HG02678 (cell line): ENCODE measurements at regions not wholly inside any gene's neighbourhood (a gene's known extent, or its start where the extent isn't known, plus 50 kb on each side); places are given as distances from the start of the nearest gene placed in this dataset.
"Not testable (repeated sequence)": the region's sequence is repeated elsewhere in the genome, so short reads cannot be mapped to it uniquely, and the experiment has no call there.

Experiments
- ATAC-seq: cut with Tn5 transposase; IDR thresholded peaks from one replicate; pipeline ENCODE4 v1.9.1; 2021; ENCODE audit warnings: mild to moderate bottlenecking, moderate library complexity; ENCODE audit not compliant: unreplicated experiment

DNA sequence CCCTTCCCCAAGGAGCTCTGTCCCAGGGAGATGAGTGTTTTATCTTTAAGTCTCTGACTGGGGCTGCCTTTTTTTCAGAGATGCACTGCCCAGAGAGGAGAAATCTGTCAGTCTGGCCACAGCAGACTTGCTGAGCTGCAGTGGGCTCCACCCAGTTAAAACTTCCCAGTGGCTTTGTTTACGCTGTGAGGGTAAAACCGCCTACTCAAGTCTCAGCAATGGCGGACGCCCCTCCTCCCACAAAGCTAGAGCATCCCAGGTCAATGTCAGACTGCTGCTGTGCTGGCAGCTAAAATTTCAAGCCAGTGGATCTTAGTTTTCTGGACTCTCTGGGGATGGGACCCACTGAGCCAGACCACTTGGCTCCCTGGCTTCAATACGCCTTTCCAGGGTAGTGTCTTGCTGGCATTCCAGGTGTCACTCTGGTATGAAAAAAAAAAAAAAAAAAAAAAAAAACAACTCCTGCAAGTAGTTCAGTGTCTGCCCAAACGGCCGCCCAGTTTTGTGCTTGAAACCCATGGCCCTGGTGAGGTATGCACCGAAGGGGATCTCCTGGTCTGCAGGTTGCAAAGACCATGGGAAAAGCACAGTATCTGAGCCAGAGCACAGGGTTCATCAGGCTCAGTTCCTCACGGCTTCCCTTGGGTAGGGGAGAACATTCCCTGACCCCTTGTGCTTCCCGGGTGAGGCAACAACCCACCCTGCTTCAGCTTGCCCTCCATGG, 1616.1 kb upstream of the ADGRL3 start:
- no peak for ATAC-seq

- ATAC-seq = no peak
Observed at GRCh38 chr4:59597536-59598329, 1602.4 kb upstream of the ADGRL3 start.

DNA sequence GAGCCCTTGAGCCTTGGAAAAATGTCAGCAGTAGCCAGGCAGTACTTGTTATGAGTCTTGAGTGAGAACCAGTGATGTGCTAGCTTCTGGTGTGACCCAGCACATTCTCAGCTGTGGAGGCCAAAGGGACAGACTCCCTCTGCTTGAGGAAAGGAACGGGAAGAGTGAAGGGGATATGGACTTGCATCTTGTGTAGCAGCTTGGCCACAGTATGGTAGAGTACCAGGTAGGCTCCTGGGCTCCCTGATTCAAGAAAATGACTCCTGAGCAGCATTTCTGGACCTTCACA, 1601.9 kb upstream of the ADGRL3 start:
- ATAC-seq = no peak

- ATAC-seq = no peak
Observed at GRCh38 chr4:59608466-59608865, 1591.7 kb upstream of the ADGRL3 start.

DNA sequence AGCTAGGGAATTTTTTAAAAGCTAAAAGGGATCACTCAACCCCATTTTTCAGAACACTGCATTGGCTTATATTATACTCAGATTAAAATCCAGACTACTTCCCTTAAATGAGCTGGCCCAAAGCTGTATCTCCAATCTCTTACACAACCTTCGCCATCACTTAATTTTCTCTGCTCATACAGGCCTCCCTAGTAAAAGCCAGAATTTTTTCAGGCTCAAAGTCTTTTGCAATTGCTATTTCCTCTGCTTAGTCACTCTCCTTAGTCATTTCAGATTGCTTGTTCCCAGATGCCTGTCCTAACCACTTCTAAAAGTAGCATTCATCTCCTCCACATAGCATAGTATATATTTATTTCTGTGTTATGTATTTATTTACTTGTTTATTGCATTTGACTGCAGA, 1587.9 kb upstream of the ADGRL3 start:
- no peak for ATAC-seq

GRCh38 chr4:59615316-59615715, 1584.8 kb upstream of the ADGRL3 start:
- ATAC-seq = no peak

- no peak for ATAC-seq
Observed at GRCh38 chr4:59629348-59629747, 1570.8 kb upstream of the ADGRL3 start.

- no peak for ATAC-seq
Observed at GRCh38 chr4:59630235-59630634, 1569.9 kb upstream of the ADGRL3 start.

GRCh38 chr4:59630922-59631321, 1569.2 kb upstream of the ADGRL3 start:
- no peak for ATAC-seq

GRCh38 chr4:59637596-59637995, 1562.5 kb upstream of the ADGRL3 start:
- no peak for ATAC-seq

GRCh38 chr4:59643682-59644081, 1556.4 kb upstream of the ADGRL3 start:
- no peak for ATAC-seq

- ATAC-seq = no peak
Observed at GRCh38 chr4:59644765-59645164, 1555.4 kb upstream of the ADGRL3 start.

DNA sequence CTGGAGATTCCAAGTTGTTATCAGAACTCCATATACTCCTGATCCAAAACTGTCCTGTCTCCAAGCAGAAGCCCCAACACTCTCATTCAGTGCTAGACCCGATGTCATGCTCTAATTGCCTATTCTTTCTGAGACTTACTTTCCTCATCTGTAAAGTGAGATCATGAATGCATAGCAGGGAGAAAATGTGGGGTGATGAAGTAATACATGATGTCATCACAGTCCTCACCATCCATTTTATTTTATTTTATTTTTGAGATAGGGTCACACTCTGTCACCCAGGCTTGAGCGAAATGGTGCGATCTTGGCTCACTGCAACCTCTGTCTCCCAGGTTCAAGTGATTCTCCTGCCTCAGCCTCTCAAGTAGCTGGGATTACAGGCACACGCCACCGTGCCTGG, 1554.0 kb upstream of the ADGRL3 start:
- ATAC-seq = no peak

DNA sequence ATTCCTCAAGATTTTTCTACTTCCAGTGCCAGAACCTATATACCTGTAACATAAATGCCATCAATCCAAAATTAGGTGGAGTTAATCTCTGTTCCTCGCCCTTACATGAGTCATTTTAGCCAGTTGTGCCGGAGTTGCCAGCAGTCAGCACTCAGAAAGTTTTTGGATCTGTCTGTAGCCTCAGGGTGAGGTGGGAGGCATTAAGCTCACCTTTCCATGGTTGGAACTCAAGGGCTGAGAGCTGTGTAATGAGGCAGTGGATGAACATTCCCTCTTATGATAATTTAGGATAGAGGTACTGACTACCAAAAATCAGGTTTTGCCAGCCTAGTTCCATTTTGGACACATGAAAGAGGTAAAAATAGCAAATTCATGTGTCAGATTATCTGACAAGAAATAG, 1553.1 kb upstream of the ADGRL3 start:
- no peak for ATAC-seq

DNA sequence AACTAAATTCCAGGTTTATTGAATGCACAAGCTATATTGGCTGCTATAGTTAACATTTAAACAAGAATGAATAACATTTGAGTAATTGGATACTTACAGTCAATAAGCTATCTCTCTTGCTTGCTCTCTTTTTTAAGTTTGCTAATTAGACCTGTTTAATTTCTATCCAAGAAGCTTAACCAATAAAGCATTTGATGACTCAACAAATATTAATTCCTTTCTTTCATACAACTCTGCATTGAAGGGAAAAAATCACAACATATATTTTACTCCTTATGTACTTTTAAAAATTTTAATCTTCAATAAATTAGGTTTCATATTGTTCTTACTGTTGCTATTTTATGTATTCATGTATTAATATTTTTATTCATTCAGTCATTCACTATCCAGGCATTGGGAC, 1552.6 kb upstream of the ADGRL3 start:
- ATAC-seq = no peak

- ATAC-seq = no peak
Observed at GRCh38 chr4:59650861-59651260, 1549.3 kb upstream of the ADGRL3 start.

DNA sequence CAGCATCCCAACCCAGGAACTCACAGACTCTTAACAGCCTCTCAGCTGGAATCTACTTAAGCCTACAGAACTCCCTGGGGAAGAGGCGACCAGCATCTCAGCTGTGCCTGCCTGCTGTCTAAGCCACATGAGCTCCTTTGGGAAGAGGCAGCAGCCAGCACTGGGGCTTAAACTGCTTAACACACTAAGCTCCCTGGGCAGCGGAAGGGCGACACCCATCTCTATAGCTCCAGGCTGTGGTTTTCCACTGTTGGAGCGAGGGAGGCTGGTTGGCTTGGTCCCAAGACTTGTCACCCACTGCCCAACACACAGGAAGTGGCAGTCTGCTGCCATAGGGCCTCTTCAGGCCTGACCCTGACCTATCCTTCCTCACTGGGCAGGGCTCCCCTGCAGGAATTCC, 1544.1 kb upstream of the ADGRL3 start:
- no peak for ATAC-seq

GRCh38 chr4:59664771-59665170, 1535.4 kb upstream of the ADGRL3 start:
- ATAC-seq = no peak

- no peak for ATAC-seq
Observed at GRCh38 chr4:59666645-59667044, 1533.5 kb upstream of the ADGRL3 start.

GRCh38 chr4:59671037-59671436, 1529.1 kb upstream of the ADGRL3 start:
- no peak for ATAC-seq

GRCh38 chr4:59676389-59676788, 1523.7 kb upstream of the ADGRL3 start:
- ATAC-seq = no peak

GRCh38 chr4:59676992-59677391, 1523.1 kb upstream of the ADGRL3 start:
- not testable (repeated sequence) for ATAC-seq

DNA sequence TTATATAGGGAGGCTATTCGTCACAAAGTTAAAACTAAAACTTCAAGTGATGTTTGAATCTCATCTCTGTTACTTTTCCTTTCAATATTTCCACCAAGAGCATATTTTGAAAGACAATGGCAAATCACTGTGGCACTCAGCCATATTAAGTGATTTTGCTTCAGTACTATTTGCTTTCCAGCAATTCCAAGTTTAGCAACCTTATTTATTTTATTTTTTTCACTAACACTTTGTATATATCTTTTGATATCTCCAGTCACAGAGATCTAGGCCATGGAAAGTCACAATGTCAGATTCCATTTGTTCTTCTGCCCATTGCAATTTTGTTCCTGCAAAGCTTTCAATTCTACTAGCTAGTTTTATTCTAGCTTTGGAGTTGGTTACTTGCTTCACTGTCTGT, 1514.5 kb upstream of the ADGRL3 start:
- no peak for ATAC-seq
